ENCODE measurements at regions not wholly inside any gene's neighbourhood (a gene's known extent, or its start where the extent isn't known, plus 50 kb on each side); places are given as distances from the start of the nearest gene placed in this dataset.

DNA sequence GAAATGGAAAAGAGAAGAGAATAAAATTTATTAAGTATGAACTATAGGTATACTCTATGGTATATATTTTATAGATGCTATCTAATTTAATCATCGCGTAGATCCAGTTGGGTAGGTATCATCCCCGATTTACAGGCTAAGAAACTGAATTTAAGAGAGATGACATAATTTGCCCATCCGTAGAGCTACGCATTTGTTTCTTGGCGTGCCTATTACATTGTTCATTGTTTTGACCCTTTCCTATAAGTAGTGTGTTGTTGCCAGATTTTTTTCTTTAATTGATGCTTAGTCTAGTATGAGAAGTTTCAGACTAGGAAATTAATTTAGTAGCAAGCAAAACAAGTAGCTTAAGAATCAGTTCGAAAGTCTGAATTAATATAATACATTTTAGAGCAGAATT lies 205.7 kb upstream of the NPSR1 start:
- TF ChIP-seq, protein P1, sequence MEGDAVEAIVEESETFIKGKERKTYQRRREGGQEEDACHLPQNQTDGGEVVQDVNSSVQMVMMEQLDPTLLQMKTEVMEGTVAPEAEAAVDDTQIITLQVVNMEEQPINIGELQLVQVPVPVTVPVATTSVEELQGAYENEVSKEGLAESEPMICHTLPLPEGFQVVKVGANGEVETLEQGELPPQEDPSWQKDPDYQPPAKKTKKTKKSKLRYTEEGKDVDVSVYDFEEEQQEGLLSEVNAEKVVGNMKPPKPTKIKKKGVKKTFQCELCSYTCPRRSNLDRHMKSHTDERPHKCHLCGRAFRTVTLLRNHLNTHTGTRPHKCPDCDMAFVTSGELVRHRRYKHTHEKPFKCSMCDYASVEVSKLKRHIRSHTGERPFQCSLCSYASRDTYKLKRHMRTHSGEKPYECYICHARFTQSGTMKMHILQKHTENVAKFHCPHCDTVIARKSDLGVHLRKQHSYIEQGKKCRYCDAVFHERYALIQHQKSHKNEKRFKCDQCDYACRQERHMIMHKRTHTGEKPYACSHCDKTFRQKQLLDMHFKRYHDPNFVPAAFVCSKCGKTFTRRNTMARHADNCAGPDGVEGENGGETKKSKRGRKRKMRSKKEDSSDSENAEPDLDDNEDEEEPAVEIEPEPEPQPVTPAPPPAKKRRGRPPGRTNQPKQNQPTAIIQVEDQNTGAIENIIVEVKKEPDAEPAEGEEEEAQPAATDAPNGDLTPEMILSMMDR (IDR thresholded peaks at IDR 0.05), result no peak
- no peak for TF ChIP-seq POLR2A (IDR thresholded peaks at IDR 0.05)

All from testis (tissue), 2 donors.